Right lobe of liver (tissue), 6 donors: ENCODE measurements at regions not wholly inside any gene's neighbourhood (a gene's known extent, or its start where the extent isn't known, plus 50 kb on each side); places are given as distances from the start of the nearest gene placed in this dataset.

ENCODE experiments used
- ATAC-seq, 4 donors: fragments of 200-7000 bp; cut with Tn5 transposase; one replicate each; pipeline ENCODE4 v1.9.1; 2020; ENCODE audit warnings: mild to moderate bottlenecking in 4 of 4, moderate library complexity in 4 of 4
- DNase-seq, 3 donors: peaks; one replicate each; pipeline ENCODE4 v3.0.0-alpha.2; 2020
- H3K27ac ChIP-seq, 3 donors: fragments of 200-600 bp; one replicate each; pipeline ENCODE4 v1.8.0; 2022
- H3K27me3 ChIP-seq, 2 donors: fragments of 200-600 bp; one replicate each; pipeline ENCODE4 v1.8.0; 2022
- H3K36me3 ChIP-seq, 4 donors: fragments of 200-600 bp; sonication (generic) in 1 of 4; one replicate each; pipeline versions ENCODE4 v1.5.1 to v1.8.0; 2017 to 2022; ENCODE audit warnings: control low read depth in 1 of 4
- H3K4me1 ChIP-seq, 4 donors: fragments of 200-600 bp; sonication (generic) in 1 of 4; one replicate each; pipeline versions ENCODE4 v1.5.1 to v1.8.0; 2017 to 2022; ENCODE audit warnings: control low read depth in 1 of 4
- H3K4me3 ChIP-seq, 3 donors: fragments of 200-600 bp; one replicate each; pipeline ENCODE4 v1.8.0; 2022
- H3K9me3 ChIP-seq, 4 donors: fragments of 200-600 bp; sonication (generic) in 1 of 4; one replicate each; pipeline versions ENCODE4 v1.5.1 to v1.8.0; 2017 to 2022; ENCODE audit warnings: control low read depth in 1 of 4
- POLR2A ChIP-seq: fragments of 450-650 bp; IDR thresholded peaks from one replicate; pipeline ENCODE4 v1.6.1; 2017; ENCODE audit warnings: antibody characterized with exemption, mild to moderate bottlenecking
- WGBS: methylation state at CpG from one replicate; pipeline ENCODE4 v1.1.6; 2018; ENCODE audit warnings: low coverage, low lambda C conversion rate; ENCODE audit not compliant: insufficient coverage; ENCODE audit errors: missing lambda C conversion rate; 5-methylcytosine and 5-hydroxymethylcytosine counted together
- intact Hi-C, 2 donors: fragments of 100-400 bp; cut with DNase I; formaldehyde crosslinking; loops; one replicate each; pipeline versions ENCODE4 v1.11.2 to v1.14.1; 2022
- TF ChIP-seq, protein P1 (sequence below), 4 donors: fragments of 200-600 bp in 3 of 4; fragments of 450-650 bp in 1 of 4; IDR thresholded peaks; one replicate each; pipeline versions ENCODE4 v1.5.1 to v1.8.0; 2016 to 2022; ENCODE audit warnings: antibody characterized with exemption in 4 of 4, mild to moderate bottlenecking in 2 of 4
- donor health status: DM: no; HTN: yes; CAD: no.
- donor health status: DM: no; HTN: no; CAD: no.
- donor health status: DM: no; HTN: no; CAD: no.
- donor health status: DM: no; HTN: yes; CAD: no.
- donor health status: DM: no; HTN: yes; CAD: no.

DNA sequence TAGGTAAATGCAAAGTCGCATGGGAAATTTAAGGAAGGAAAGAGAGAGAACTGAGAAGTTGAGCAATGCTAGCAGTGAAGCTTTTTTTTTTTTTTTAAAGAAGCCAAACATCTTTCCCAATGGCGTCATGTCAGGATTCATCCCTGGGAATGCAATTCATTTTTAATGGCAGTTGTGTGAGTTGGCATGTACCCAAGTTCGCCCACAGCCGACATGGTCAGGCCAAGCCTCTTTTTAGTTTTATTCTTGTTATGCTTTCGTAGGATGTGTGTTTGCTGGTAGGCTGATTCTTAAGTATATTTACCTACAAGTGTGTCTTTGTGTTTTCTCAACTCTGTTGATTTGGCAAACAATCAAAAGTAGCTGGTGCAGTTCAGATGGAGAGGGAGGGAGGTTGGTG, 127.6 kb upstream of the ITGA6 start:
- no peaks in the 10 kb centered on the region for H3K27me3 ChIP-seq
- H3K27ac ChIP-seq, result no peak overlapping the region
- no peaks in the 10 kb centered on the region for H3K36me3 ChIP-seq
- ATAC-seq (no peak), DNase-seq (no peak)
- no peaks in the 10 kb centered on the region for H3K9me3 ChIP-seq
- no peaks in the 10 kb centered on the region for H3K4me1 ChIP-seq
- TF ChIP-seq, protein P1, sequence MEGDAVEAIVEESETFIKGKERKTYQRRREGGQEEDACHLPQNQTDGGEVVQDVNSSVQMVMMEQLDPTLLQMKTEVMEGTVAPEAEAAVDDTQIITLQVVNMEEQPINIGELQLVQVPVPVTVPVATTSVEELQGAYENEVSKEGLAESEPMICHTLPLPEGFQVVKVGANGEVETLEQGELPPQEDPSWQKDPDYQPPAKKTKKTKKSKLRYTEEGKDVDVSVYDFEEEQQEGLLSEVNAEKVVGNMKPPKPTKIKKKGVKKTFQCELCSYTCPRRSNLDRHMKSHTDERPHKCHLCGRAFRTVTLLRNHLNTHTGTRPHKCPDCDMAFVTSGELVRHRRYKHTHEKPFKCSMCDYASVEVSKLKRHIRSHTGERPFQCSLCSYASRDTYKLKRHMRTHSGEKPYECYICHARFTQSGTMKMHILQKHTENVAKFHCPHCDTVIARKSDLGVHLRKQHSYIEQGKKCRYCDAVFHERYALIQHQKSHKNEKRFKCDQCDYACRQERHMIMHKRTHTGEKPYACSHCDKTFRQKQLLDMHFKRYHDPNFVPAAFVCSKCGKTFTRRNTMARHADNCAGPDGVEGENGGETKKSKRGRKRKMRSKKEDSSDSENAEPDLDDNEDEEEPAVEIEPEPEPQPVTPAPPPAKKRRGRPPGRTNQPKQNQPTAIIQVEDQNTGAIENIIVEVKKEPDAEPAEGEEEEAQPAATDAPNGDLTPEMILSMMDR (IDR thresholded peaks at IDR 0.05), result no peak
- TF ChIP-seq POLR2A, result no peak
- H3K4me3 ChIP-seq, result no peak overlapping the region
- intact Hi-C loops, result no loop called here
- WGBS, result 27% methylated on average over 5 of the region's 5 CpGs

DNA sequence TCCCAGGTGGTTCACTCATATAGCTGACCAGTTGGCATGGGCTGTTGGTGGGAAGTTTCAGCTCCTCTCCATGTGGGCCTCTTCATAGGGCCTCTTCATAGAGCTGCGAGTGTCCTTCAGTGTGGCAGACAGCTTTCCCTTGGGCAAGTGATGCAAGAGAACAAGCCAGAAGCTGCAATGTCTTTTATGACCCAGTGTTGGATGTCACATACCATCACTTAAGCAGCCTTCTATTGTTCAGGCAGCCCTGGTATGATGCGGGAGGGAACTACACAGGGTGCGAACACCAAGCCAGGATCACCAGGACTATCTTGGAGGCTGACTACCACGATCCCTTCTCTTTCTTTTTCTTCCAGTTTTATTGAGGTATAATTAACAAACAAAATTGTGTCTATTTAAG, 126.5 kb upstream of the ITGA6 start:
- H3K4me1 ChIP-seq, result no peaks in the 10 kb centered on the region
- H3K9me3 ChIP-seq, result no peaks in the 10 kb centered on the region
- no peak overlapping the region for H3K27ac ChIP-seq
- H3K36me3 ChIP-seq, result no peaks in the 10 kb centered on the region
- DNase-seq (no peak), ATAC-seq (no peak)
- intact Hi-C loops, result no loop called here
- 91% methylated on average over 3 of the region's 4 CpGs for WGBS
- H3K4me3 ChIP-seq, result no peak overlapping the region
- no peaks in the 10 kb centered on the region for H3K27me3 ChIP-seq
- TF ChIP-seq, protein P1 (IDR thresholded peaks at IDR 0.05), result no peak
- TF ChIP-seq POLR2A, result no peak

DNA sequence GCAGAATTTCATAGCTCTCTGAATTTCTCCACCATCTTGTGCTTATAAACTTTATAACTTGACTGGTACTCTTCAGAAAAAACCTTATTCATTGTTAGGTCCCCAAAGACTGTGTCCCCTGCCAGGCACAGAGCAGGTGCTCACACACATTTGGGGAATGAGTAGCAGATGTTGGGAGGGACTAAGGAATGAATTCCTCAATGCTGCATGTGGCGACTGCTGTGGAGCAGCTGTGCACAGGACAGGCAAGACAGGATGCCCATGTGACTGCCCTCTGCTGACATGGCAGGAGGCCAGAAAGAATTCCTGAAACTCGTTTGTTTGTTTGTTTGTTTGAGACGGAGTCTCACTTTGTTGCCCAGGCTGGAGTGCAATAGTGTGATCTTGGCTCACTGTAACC, 122.3 kb upstream of the ITGA6 start:
- no peak for TF ChIP-seq POLR2A
- TF ChIP-seq, protein P1 (IDR thresholded peaks at IDR 0.05), result no peak
- no peaks in the 10 kb centered on the region for H3K4me1 ChIP-seq
- DNase-seq (no peak), ATAC-seq (peak in 2 of 4 donors; percentile 16 to 38)
- H3K4me3 ChIP-seq, result no peak overlapping the region
- 50% methylated on average over 2 of the region's 3 CpGs for WGBS
- H3K9me3 ChIP-seq, result no peaks in the 10 kb centered on the region
- no peaks in the 10 kb centered on the region for H3K36me3 ChIP-seq
- intact Hi-C loops, result no loop called here
- H3K27me3 ChIP-seq, result no peaks in the 10 kb centered on the region
- no peak overlapping the region for H3K27ac ChIP-seq

GRCh38 chr2:172307800-172308199, 119.6 kb upstream of the ITGA6 start:
- no peaks in the 10 kb centered on the region for H3K36me3 ChIP-seq
- H3K27me3 ChIP-seq, result no peaks in the 10 kb centered on the region
- H3K4me1 ChIP-seq, result no peaks in the 10 kb centered on the region
- H3K9me3 ChIP-seq, result no peaks in the 10 kb centered on the region
- DNase-seq (no peak), ATAC-seq (peak in 3 of 4 donors; percentile 18 to 41 (median 22))
- TF ChIP-seq, protein P1 (IDR thresholded peaks at IDR 0.05), result no peak
- no peak for TF ChIP-seq POLR2A
- no peak overlapping the region for H3K4me3 ChIP-seq
- intact Hi-C loops, result no loop called here
- no peak overlapping the region for H3K27ac ChIP-seq
- WGBS, result 15% methylated on average over 1 of the region's 1 CpG

- Histone ChIP-seq H3K9me3 (no peaks in the 10 kb centered on the region), H3K27me3 (no peaks in the 10 kb centered on the region), H3K27ac (no peak overlapping the region), H3K36me3 (no peaks in the 10 kb centered on the region), H3K4me1 (no peaks in the 10 kb centered on the region), H3K4me3 (no peak overlapping the region)
- DNase-seq (no peak), ATAC-seq (peak in 2 of 4 donors; percentile 7 to 28)
- WGBS, result 49% methylated on average over 3 of the region's 9 CpGs
- TF ChIP-seq, protein P1 (IDR thresholded peaks at IDR 0.05), result no peak
- no peak for TF ChIP-seq POLR2A
- intact Hi-C loops, result no loop called here
These were observed 119.0 kb upstream of the ITGA6 start for GRCh38 chr2:172308253-172308935.
